HG03558 (cell line): ENCODE measurements at regions not wholly inside any gene's neighbourhood (a gene's known extent, or its start where the extent isn't known, plus 50 kb on each side); places are given as distances from the start of the nearest gene placed in this dataset.

Experiments used
- ATAC-seq: cut with Tn5 transposase; IDR thresholded peaks from one replicate; pipeline ENCODE4 v1.9.1; 2021; ENCODE audit warnings: moderate number of reproducible peaks; ENCODE audit not compliant: unreplicated experiment; ENCODE audit errors: extremely low read depth

DNA sequence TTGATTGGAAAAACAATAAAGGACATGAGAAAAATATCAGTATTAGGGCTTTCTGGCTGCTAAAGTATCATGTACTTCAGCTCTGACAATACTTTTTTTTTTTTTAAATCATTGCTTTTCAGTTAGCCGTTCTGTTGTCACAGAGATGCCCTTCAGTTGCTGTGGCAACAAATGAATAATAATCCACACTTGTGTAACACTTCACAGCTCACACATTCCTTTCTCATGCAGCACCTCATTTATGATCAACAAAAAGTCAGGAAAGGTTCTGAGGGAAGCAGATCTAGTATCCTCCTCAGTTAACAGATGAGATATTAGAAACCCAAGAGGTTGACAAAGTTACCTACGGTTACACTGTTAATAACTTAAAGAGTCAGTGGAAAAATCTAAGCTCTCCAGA, 444.2 kb upstream of the SLIT2 start:
- ATAC-seq, result no peak

DNA sequence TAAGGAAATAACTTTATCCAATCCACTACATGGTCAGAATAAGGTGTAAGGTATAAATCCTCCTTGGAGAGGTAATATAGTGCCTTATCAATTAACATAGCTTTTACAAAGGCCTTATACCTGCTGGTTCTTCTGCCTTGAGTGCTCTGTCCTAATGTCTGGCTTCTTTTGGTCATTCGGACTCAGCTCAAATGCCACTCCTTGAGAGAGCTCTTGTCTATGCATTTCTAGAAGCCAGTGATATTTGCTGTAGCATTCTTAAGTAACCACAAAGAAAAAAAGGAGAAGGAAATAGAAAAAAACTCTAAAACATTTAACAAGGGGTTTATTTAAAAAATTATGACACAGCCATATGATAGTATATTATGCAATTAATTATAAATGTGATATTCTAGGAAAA, 444.8 kb upstream of the SLIT2 start:
- ATAC-seq, result no peak

DNA sequence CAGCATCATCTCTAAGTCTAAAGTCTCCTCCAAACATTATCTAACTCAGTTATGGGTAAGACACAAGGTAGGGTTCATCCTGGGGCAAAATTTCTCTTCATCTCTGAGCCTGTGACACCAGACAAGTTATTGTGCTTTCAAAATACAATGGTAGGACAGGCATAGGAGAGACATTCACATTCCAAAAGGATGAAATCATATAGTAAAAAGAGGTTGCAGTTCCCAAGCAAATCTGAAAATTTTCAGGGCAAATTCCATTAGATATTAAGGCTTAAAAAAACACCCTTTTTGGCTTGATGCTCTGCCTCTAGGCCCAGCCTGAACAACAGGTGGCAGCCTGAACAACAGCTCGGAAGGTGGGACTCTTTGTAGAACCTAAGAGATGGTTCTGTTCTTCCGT, 448.3 kb upstream of the SLIT2 start:
- ATAC-seq, result no peak

DNA sequence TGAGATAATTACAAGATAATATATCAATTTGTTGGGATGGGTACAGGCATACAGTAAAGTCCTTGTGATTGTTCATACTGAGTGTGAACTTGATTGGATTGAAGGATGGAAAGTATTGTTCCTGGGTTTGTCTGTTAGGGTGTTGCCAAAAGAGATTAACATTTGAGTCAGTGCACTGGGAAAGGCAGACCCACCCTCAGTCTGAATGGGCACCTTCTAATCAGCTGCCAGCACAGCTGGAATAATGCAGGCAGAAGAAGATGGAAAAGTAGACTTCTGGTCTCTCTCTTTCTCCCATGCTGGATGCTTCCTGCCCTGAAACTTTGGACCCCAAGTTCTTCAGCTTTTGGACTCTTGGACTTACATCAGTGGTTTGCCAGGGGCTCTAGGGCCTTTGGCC, 457.9 kb upstream of the SLIT2 start:
- no peak for ATAC-seq

DNA sequence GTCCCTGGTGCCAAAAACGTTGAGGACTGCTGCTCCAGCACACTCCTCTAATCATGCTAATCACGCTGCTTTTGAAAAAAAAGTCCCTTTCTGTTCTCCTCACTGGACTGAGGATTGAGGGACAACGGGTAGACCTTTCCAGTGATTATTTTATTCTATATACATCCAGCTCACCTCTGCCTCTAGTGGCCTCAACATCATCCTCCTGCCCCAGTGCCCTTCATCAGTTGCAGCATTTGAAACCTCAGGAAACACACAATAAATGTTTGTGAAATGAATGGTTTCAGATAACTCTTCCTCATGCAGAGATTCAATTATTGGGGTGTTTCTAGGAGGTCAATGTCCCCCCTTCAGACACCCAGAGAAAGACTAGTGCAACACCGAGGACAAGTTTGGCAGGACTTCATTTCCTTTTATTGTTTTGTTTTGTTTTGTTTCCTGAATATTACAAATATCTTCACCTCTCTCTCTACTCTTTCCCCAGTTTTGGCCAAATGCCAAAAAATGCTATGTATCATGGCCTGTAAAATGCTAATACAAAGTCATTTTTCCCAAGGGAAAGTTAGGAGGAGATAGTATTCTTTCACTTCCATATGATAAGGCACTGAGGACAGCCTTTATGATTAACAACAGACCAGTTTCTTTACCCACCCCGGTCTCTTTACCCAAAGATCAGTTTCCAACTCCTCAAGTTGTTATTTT, 460.1 kb upstream of the SLIT2 start:
- ATAC-seq, result no peak

DNA sequence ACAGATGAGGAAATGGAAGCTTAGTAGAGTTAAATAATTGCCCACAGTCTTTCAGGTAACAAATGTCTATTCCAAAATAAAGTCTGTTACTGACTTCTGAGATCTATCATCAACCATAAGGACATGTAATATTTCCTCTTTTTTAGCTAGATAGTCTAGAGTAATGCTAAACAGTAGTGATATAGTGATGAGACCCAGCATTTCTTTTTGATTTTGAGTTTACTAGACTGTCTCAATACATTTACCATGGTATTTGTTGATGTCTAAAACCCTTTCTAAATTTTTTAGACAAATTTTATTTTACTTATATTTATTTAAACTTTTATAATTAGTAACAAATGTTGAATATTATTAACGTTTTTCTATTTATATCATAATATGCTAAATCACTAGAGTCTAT, 465.1 kb upstream of the SLIT2 start:
- no peak for ATAC-seq

DNA sequence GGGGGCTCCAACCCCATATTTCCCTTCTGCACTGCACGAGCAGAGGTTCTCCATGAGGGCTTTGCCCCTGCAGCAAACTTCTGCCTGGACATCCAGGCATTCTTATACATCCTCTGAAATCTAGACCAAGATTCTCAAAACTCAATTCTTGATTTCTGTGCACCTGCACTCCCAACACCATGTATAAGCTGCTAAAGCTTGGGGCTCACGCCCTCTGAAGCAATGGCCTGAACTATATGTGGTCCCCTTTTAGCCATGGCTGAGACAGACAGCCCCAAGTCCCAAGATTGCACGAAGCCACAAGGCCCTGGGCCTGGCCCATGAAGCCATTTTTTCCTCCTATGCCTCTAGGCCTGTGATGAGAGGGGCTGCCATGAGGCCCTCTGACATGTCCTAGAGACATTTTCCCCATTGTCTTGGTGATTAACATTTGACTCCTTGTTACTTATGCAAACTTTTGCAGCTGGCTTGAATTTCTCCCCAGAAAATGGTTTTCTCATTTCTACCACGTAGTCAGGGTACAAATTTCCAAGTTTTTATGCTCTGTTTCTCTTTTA, 468.0 kb upstream of the SLIT2 start:
- no peak for ATAC-seq

DNA sequence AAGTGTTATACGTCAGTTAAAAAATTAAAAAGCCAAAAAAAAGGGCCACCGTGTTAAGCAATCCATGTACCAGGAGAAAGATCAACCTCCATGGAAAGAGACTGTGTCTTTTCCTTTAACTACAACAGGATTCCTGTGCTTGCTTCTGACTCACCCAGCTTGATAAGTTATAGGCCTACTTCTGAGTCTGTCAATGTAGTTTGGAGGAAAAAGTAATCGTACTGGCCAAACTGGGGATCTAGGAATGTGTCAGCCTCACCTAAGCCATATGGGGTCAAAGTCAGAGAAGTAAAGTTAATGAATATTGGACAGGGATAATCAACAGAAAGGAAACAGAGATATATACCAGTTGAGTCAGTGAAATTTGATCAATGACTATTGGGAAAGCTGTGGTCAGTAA, 470.8 kb upstream of the SLIT2 start:
- no peak for ATAC-seq

DNA sequence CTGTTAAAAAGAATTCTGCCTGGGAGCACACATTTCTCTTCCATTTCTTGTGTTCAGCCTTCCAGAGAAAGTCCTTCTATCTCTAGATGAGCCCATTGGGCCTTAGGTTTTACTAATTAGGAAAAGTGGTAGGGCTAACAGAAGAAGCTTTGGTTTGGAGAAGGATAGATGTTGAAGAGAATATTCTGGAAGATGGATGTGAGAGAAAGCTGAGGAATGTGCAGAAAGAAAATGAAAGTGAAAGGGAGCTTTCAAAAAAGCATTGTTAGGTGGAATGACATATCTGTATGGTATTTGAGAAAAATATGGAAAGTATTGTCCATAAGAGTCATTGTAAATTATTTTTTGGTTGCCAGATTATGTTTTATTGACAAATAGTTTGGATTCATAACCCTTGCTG, 474.8 kb upstream of the SLIT2 start:
- ATAC-seq, result no peak

DNA sequence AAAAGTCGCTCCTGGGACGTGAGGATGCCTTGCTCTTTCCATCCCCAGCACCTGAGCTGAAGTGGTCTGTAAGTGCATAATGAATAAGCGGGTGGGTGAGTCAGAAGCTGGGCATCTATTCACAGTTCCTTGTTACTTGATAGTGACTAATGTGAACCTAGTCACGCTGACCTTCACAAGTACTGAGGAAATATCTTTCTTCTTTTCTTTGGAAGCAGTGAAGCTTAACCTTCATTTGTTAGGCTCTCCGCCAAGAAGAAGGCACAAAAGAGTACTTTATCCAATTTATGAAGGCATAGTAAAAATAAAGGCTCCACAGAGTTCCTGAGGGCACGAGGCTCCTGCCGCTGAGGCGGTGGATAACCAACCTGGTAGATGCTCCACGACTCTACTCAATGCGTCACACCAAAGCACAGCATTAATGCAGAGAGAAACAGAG, 475.7 kb upstream of the SLIT2 start:
- ATAC-seq, result no peak

DNA sequence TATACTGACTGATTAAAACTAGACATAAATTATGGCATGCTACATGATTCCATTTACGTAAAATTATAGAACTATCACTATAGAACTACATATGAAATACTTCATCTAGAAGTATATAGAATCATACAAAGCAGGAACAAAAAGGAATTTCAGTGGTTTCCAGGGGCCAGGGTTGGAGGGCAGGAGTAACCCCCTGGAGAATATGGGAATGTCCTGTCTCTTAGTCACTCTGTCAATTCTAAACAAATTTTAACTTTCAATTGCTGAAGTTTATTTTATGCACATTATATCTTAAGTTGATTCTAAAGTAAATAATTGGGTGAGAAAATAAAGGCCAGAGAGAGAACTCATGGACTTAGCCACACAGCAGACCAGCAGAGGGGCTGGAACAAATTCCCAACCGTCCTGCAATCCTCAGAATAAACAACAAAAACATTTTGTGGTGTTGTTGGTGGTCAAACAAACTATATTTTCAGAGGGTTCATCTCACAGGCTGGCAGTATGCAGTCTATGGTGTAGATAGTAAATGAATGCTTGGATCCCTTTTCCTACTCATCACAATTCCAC, 476.9 kb upstream of the SLIT2 start:
- no peak for ATAC-seq

DNA sequence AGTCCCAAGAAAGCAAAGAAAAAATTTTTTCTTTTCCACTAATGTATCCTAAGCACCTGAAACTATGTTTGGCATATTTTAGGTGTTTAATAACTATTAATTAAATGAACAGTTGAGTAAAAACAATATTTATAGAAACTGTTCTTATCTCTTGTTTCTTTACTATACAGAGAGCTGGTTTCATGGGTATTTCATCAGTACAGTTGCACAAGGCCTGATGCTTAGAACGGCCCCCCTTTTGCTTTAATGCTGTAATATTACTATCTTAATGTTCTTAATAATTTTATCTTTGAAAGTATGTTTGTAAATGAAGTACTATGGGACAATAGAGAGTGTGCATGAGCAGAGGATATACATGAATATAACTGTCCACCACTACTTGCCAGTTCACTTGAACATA, 479.1 kb upstream of the SLIT2 start:
- ATAC-seq, result no peak

DNA sequence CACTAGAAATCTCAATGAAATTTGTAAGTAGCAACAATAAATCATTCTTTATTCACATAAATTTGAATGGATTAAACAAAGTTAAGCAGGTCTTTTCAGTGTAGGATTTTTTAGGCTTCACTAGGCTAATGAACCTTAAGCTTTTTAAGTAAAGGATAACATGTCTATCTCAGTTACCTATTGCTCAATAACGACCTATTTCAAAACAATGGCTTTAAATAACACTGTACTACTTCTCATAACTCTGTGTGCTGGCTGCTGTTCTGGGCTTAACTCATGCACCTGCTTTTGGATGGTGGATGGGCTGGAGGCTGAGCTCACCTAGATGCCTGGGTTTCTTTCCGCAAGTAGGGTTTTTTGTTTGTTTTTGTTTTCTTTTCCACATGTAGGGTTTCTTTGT, 495.0 kb upstream of the SLIT2 start:
- no peak for ATAC-seq

DNA sequence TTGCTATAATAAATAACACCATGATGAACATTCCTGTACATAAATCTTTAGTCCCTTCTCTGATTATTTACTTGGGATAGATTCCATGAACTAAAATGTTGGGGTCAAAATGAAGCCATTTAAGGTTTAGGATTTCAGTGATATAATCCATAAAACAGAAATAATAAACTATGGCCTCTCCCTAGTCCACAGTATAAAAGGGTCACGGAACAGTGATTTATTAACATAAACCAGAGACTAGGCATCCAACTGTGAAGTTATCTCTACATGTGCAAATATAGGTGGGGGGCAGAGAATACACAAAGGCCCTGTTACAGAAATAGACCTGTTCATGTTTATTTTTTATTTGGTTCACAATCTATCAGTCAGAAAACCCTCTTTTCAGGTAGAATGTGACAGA, 499.1 kb upstream of the SLIT2 start:
- no peak for ATAC-seq

DNA sequence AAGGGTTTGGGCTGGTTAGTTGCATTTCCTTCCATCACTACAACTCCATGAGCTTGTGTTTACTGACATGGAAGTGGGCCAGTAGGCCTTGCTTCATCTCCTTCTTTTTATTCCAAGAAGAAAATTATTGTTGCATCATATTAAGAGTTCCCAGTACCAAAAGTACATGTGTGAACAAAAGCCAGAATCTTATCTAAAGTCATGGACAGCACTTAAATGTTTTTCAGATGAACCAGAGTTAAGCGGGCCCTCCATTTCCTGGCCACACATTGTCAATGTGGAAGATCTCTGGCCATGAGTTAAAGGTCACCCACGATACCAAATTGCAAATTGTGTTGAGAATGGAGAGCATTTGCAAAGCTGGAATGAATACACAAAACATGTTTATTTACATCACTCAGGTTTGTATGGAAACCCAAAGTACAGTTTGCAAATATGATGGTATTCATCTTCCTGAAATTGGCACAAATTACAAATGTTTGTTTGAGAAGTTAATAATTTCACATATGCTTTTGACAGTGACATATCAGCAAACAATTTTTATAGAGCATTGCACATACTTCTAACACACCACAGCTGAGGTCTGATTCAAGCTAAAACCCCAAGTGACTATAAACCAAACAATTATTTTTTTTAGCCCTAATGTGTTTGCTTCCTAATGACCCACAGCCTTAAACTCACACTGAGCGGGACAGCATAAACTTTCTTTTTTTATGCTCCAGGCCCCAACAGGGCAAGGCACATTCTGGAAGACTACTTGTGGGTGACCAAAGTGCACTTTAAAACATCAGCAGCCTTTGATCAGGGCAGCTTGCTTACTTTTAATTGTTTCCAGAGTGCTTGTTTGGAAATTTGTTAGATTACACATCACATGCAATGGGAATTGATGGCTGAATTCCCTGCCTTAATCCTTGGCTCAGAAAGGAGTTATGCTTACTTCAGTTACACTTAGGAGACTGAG, 502.9 kb upstream of the SLIT2 start:
- ATAC-seq, result no peak

DNA sequence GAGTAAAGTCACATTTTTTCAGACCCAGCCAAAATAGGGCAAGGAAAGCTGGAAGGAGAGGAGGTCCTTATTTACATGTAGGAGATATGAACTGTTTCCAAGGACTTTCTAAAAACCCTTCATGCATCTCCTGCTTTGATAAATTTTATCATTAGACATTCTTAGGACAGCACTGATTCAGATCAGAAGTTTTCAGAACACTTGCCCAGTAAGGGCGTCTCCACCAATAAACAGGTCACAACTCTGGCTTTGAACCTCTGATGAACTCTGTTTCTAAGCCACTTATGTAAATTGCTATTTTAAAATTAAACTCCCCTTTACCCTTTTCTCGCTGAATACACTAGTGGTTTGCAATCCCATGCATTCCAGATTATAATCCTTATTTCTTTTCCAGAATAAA, 505.3 kb upstream of the SLIT2 start:
- ATAC-seq, result no peak

DNA sequence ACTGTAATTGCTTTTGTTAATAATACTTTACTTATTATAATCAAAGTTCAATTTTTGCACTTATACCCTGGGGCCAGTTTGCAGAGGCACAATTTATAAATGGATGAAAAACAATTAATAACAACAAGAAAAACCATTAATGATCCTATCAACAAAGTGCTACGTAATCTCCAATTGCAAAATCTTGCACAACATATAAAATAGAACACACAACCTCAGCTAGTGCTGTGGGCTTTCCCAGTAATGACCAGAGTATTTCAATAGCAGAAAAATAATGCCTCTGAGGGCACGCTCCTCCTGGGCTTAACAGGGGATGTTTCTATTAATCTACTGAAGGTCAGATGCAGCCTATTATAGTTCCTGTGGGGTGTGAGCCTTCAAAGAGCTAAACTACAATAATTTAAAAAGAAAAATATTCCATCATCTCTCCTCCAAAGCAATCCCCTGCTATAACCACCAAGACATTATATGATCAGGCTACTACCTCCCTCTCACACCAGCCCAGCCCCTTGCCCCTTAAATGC, 508.5 kb upstream of the SLIT2 start:
- ATAC-seq, result no peak

DNA sequence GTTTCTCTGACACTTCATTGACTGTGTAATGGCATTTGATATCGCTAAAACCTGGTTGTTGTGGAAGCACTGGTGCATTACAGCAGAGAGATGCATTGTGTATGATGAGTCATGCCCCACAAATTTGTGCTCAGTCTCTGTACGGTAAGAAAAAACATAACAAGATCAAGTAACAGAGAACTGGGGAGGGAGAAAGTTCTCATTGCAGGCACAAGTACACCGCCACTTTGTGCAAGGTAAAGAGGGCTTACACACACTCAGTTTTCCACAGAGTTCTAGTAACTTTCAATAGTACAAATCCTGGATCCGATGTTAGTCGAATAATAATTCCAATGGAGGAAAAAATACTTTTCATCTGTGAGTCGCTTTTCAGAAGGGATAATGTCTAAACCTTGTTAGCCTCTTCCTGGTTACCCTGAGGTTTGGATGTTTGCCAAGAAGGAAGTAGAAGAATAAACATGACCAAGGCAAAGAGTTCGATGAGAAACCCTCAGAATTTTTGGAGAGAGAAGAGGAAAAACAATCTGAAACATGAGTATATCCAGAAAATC, 512.5 kb upstream of the SLIT2 start:
- ATAC-seq, result no peak

DNA sequence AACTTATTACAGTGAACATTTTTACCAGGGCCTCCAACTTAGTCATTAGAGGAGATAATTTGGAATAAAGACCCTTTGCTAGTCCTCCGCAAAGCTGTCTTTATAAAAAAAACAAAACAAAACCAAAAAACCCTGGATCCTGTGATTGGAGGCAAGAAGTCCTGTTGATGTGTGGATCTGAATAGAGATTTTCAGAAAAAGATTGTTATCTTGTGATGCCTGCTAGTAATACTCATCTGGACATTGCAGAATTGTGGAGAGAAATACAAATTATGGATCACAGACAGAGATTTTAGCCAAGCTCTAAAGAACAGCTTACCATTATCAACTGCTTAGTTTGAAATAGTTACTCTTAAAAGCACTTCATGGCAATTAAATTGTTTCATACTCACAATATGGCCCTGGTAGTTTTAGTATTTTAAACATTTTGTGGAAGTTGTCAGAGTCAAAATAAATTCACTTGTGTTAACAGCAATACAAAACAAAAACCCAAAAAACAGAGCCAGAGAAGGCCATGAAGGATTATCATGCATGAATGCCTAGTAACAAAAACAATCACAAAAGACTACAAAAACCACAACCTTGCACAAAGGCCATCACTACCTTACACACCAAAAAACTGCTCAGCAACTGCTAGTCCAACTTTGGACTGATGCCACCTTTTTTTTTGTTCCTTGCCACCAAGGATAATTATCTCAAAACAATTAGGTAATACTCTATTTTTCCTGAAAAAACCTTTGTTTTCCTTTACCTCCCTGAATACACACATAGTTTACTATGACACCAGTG, 514.5 kb upstream of the SLIT2 start:
- no peak for ATAC-seq

DNA sequence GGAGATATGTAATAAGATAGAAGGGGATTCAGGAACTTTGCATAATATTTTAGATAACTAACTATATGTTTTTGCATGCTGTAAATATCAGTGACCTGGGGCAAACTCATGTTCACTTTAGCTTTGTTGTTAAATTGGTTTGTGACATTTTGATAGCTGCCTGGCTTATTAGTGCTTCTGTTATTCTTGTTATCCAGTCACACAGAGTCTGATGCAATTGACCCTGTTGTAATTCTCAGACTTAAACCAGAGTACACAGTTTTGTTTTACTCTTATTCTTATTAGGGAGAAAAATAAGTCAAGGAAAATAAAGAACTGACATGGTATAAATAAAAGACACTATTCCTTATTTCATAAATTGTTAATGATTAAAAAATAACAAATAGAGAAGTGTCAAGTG, 516.7 kb upstream of the SLIT2 start:
- no peak for ATAC-seq
